ENCODE measurements at regions not wholly inside any gene's neighbourhood (a gene's known extent, or its start where the extent isn't known, plus 50 kb on each side); places are given as distances from the start of the nearest gene placed in this dataset.

DNA sequence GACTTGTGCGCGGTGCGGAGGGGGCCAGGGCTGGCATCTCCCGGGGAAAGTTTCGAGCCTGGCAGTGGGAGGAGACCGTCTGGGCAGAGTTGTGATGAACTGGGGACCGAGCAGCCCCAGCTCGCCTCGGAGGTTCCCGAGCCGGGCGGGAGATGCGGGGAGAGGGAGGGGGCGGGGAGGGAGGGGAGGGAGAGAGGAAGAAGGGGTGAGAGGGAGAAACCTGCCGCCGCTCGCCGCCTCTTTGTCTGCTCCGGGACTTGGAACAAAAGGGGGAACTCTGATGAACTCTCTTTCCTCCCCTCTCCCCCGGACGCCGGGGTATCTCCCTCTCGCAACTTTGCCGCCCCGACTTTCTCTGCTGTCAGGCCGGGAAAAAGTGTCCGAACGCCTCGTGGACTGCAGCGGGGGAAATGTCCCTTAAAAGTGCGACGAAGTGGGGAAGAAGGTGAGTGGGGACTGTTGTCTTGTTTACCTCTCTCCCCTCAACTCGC, 72.7 kb downstream of the SOX4 start:
- Histone ChIP-seq H4K5ac (ENCODE audit: low read depth, low read length) (peak overlapping the region; percentile 70), H3K23ac (ENCODE audit: low read depth, low read length) (peak overlapping the region; percentile 97), H2BK20ac (ENCODE audit: low read depth, low read length) (peak overlapping the region; percentile 74), H3K4me2 (ENCODE audit: low read depth, low read length) (peak overlapping the region; percentile 90), H3K18ac (ENCODE audit: low read depth, low read length) (peak overlapping the region; percentile 75; the same call in 1 of the 2 replicates), H3K79me1 (ENCODE audit: low read depth in 1 of 2, low read length in 2 of 2) (peaks cover 0 to 16% of the 10 kb centered on the region in 2 experiments; a peak in 3 of 4 replicates), H4K8ac (ENCODE audit: low read depth in 2 of 2, low read length in 2 of 2) (peak overlapping the region; percentile 19 to 83; a peak in 3 of 4 replicates), H2AK9ac (replicated peaks; ENCODE audit: low read depth, low read length, poor library complexity) (peak overlapping the region; percentile 31), H2BK120ac (ENCODE audit: low read depth, low read length) (peak overlapping the region; percentile 86), H3K14ac (replicated peaks; ENCODE audit: low read depth, low read length) (peak overlapping the region; percentile 90), H3K36me3 (ENCODE audit: control insufficient read depth, insufficient read depth, low read length) (no peaks in the 10 kb centered on the region), H2BK5ac (ENCODE audit: low read depth, low read length, poor library complexity, severe bottlenecking) (no peak overlapping the region), H3K4ac (ENCODE audit: low read depth, low read length) (peak overlapping the region; percentile 87), H3K9ac (ENCODE audit: low read depth, low read length) (peak overlapping the region; percentile 89), H3K9me3 (ENCODE audit: control insufficient read depth, insufficient read depth, low read length) (no peaks in the 10 kb centered on the region), H4K91ac (ENCODE audit: insufficient read depth, low read depth, low read length) (peak overlapping the region; percentile 91), H3K56ac (ENCODE audit: extremely low read depth, insufficient read depth, low read length) (peak overlapping the region; percentile 83; the same call in 1 of the 2 replicates), H4K20me1 (ENCODE audit: insufficient read depth, low read length) (no peaks in the 10 kb centered on the region), H3K4me3 (ENCODE audit: insufficient read depth, low read depth, low read length) (peak overlapping the region; percentile 74), H2AK5ac (ENCODE audit: low read depth, low read length) (peak overlapping the region; percentile 43; the same call in 1 of the 2 replicates), H2BK15ac (ENCODE audit: low read depth, low read length) (peak overlapping the region; percentile 86; the same call in 2 of the 3 replicates), H2AFZ (replicated peaks; ENCODE audit: low read length, poor library complexity) (peak overlapping the region; percentile 87), H3K27me3 (ENCODE audit: control insufficient read depth, insufficient read depth, low read length) (peaks cover 21% of the 10 kb centered on the region), H3K9me1 (ENCODE audit: insufficient read depth, low read length) (no peaks in the 10 kb centered on the region), H3K27ac (ENCODE audit: insufficient read depth, low read length) (peak overlapping the region; percentile 85), H3K4me1 (ENCODE audit: control insufficient read depth, insufficient read depth, low read length) (peaks cover 2% of the 10 kb centered on the region; the same call in 1 of the 2 replicates)
- in situ Hi-C loops (cut with MboI; ENCODE audit: low sequenced_read_pairs) (no loop called here), intact Hi-C loops (cut with micrococcal nuclease) (loop anchor here (2.0 kb wide), 2 partner anchors 69 to 75 kb away; no protein-coding TSS in a partner anchor), dilution Hi-C loops (cut with HindIII; ENCODE audit: low sequenced_read_pairs, unreplicated experiment) (no loop called here)
- no peak for TF ChIP-seq POLR2A (IDR thresholded peaks at IDR 0.05; ENCODE audit: low read depth, low read length)
- TF ChIP-seq MXI1 (IDR thresholded peaks at IDR 0.05; ENCODE audit: borderline replicate concordance, low read depth, low read length) = no peak
- no peak for TF ChIP-seq FOS (IDR thresholded peaks at IDR 0.05; ENCODE audit: low read depth, low read length)
- TF ChIP-seq RAD21 (IDR thresholded peaks at IDR 0.05; ENCODE audit: low read length) = no peak
- TF ChIP-seq MAZ (IDR thresholded peaks at IDR 0.05; ENCODE audit: borderline replicate concordance, low read depth, low read length) = 0 out of 2 replicates have a peak, but pooled peaks have one; percentile 7
- DNase-seq (no peak), ATAC-seq (ENCODE audit: low read depth) (peak; percentile 69)
- BruUV-seq (replicated peaks) = no TSS peak
- no CpG with 5 or more reads among the region's 33 CpGs for WGBS, 2 experiments (ENCODE audit: extremely low coverage in 2 of 2, insufficient read length in 1 of 2)
- POLR2A ChIA-PET (ENCODE audit: unreplicated experiment) = no interaction called here
- CTCF ChIA-PET = no interaction called here
